GM12878 (cell line): ENCODE measurements at regions not wholly inside any gene's neighbourhood (a gene's known extent, or its start where the extent isn't known, plus 50 kb on each side); places are given as distances from the start of the nearest gene placed in this dataset.

Experiments used
- ATAC-seq: fragments of 200-7000 bp; cut with Tn5 transposase; 3 replicates; pipeline ENCODE4 v1.9.1; 2020; ENCODE audit warnings: mild to moderate bottlenecking, moderate library complexity
- BruUV-seq: library from RNA; stranded (reverse); fragments of 400-500 nt; replicated peaks from 2 replicates; lab custom pipeline; 2021; lab: Mats Ljungman, UMichigan
- CTCF ChIA-PET: fragments of 300-600 bp; sonication (Branson Sonifier 250); formaldehyde crosslinking; extraction: SDS; loops from one replicate; lab custom pipeline; 2021; ENCODE audit warnings: inconsistent platforms; lab: Yijun Ruan, JAX
- POLR2A ChIA-PET: fragments of 350-600 bp; formaldehyde crosslinking; extraction: SDS; loops from one replicate; lab custom pipeline; 2021; ENCODE audit warnings: inconsistent platforms; lab: Charles Lee
- RAD21 ChIA-PET: fragments of 300-600 bp; sonication (Branson Sonifier 250); formaldehyde crosslinking; loops from one replicate; lab custom pipeline; 2023; ENCODE audit warnings: antibody characterized with exemption; ENCODE audit not compliant: unreplicated experiment; lab: Charles Lee
- SMC1A ChIA-PET: fragments of 300-600 bp; sonication (Branson Sonifier 250); formaldehyde crosslinking; loops from one replicate; lab custom pipeline; 2023; ENCODE audit not compliant: unreplicated experiment, uncharacterized antibody; lab: Charles Lee
- DNase-seq: peaks from one replicate; pipeline ENCODE4 v3.0.0-alpha.2; 2011; ENCODE audit warnings: low read depth, low spot score
- FAIRE-seq: peaks from 3 replicates; lab custom pipeline; 2011; peaks lifted over from hg19 to GRCh38; lab: Jason Lieb, UNC
- H2AFZ ChIP-seq: 2 replicates; pipeline ENCODE4 v1.6.0; 2011; ENCODE audit warnings: low read depth, low read length, control low read depth; ENCODE audit not compliant: control insufficient read depth
- H3K27ac ChIP-seq: 2 replicates; pipeline ENCODE4 v1.5.1; 2011; ENCODE audit warnings: control low read depth; ENCODE audit not compliant: control insufficient read depth, insufficient read depth
- H3K27me3 ChIP-seq, 2 experiments: replicated peaks in 1 of 2; 2 replicates each; pipeline versions ENCODE4 v1.6.0 to v1.6.1; 2011; ENCODE audit warnings: low read length in 1 of 2; ENCODE audit not compliant: control insufficient read depth in 2 of 2, insufficient read depth in 2 of 2
- H3K36me3 ChIP-seq, 2 experiments: 2 replicates each; pipeline ENCODE4 v1.5.1; 2011; ENCODE audit warnings: low read length in 1 of 2; ENCODE audit not compliant: control insufficient read depth in 2 of 2, insufficient read depth in 2 of 2
- H3K4me1 ChIP-seq: 2 replicates; pipeline ENCODE4 v1.6.1; 2011; ENCODE audit warnings: mild to moderate bottlenecking, low read length, moderate library complexity, mixed read lengths; ENCODE audit not compliant: control insufficient read depth, insufficient read depth
- H3K4me2 ChIP-seq: 2 replicates; pipeline ENCODE4 v1.6.0; 2011; ENCODE audit warnings: control low read depth; ENCODE audit not compliant: control insufficient read depth, insufficient read depth
- H3K4me3 ChIP-seq: fragments of 200-600 bp; sonication (generic); 2 replicates; pipeline ENCODE4 v1.5.1; 2016
- H3K79me2 ChIP-seq: 2 replicates; pipeline ENCODE4 v1.6.0; 2011; ENCODE audit warnings: low read length; ENCODE audit not compliant: control insufficient read depth, insufficient read depth
- H3K9ac ChIP-seq: 2 replicates; pipeline ENCODE4 v1.8.0; 2011; ENCODE audit warnings: low read length, control low read depth, mixed read lengths; ENCODE audit not compliant: control insufficient read depth, insufficient read depth
- H3K9me3 ChIP-seq: replicated peaks from 3 replicates; pipeline ENCODE4 v1.5.1; 2011; ENCODE audit warnings: mild to moderate bottlenecking, low read length; ENCODE audit not compliant: control insufficient read depth, insufficient read depth
- H4K20me1 ChIP-seq: 2 replicates; pipeline ENCODE4 v1.6.0; 2011; ENCODE audit not compliant: control insufficient read depth, insufficient read depth
- CREM ChIP-seq: IDR thresholded peaks from 2 replicates; pipeline ENCODE4 v1.6.1; 2014; ENCODE audit warnings: antibody characterized with exemption, low read depth
- FOS ChIP-seq: IDR thresholded peaks from 3 replicates; pipeline ENCODE4 v1.6.1; 2011; ENCODE audit warnings: borderline replicate concordance; ENCODE audit not compliant: insufficient read length; ENCODE audit errors: extremely low read depth
- FOXK2 ChIP-seq: fragments of 450-650 bp; IDR thresholded peaks from 2 replicates; pipeline ENCODE4 v1.6.1; 2017; ENCODE audit warnings: mild to moderate bottlenecking, moderate library complexity
- MTA3 ChIP-seq: IDR thresholded peaks from 2 replicates; pipeline ENCODE4 v1.6.1; 2012; ENCODE audit warnings: low read length, inconsistent platforms, borderline replicate concordance
- NFYB ChIP-seq: IDR thresholded peaks from 2 replicates; pipeline ENCODE4 v1.6.1; 2011; ENCODE audit warnings: low read depth, mild to moderate bottlenecking, low read length, improper control_type of control experiment, moderate library complexity; ENCODE audit not compliant: insufficient read depth
- NRF1 ChIP-seq: conservative IDR thresholded peaks from 2 replicates; pipeline ENCODE4 v1.6.1; 2011; ENCODE audit warnings: mild to moderate bottlenecking, low read depth, low read length, improper control_type of control experiment
- PAX5 ChIP-seq: IDR thresholded peaks from 2 replicates; pipeline ENCODE4 v1.6.1; 2011; ENCODE audit warnings: low read depth, low read length, borderline replicate concordance
- RAD51 ChIP-seq: fragments of 450-650 bp; IDR thresholded peaks from 2 replicates; pipeline ENCODE4 v1.6.1; 2016; ENCODE audit warnings: moderate library complexity, mild to moderate bottlenecking, inconsistent platforms
- SREBF2 ChIP-seq: IDR thresholded peaks from 2 replicates; pipeline ENCODE4 v1.6.1; 2012; ENCODE audit warnings: mild to moderate bottlenecking, low read length
- SUPT20H ChIP-seq: IDR thresholded peaks from 2 replicates; pipeline ENCODE4 v1.6.1; 2011; ENCODE audit warnings: low read depth, mild to moderate bottlenecking, low read length, moderate library complexity, borderline replicate concordance; ENCODE audit not compliant: control insufficient read depth
- ZNF207 ChIP-seq: fragments of 450-650 bp; IDR thresholded peaks from 2 replicates; pipeline ENCODE4 v1.6.1; 2014; ENCODE audit warnings: antibody characterized with exemption, mild to moderate bottlenecking, borderline replicate concordance
- ZNF274 ChIP-seq: IDR thresholded peaks from one replicate; pipeline ENCODE4 v1.8.0; 2011; ENCODE audit not compliant: insufficient read length, insufficient read depth
- ZSCAN29 ChIP-seq: fragments of 450-650 bp; IDR thresholded peaks from 2 replicates; pipeline ENCODE4 v1.6.1; 2017; ENCODE audit warnings: mild to moderate bottlenecking, moderate library complexity
- WGBS: methylation state at CpG from one replicate; pipeline ENCODE4 v1.1.6; 2016; ENCODE audit warnings: low lambda C conversion rate; ENCODE audit not compliant: insufficient replicate concordance, insufficient coverage; ENCODE audit errors: missing lambda C conversion rate; 5-methylcytosine and 5-hydroxymethylcytosine counted together
- in situ Hi-C: fragments of 300-500 bp; cut with MboI; formaldehyde crosslinking; loops from 9 replicates; pipeline ENCODE4 v1.14.3; 2018; ENCODE audit warnings: mixed read lengths
- intact Hi-C: fragments of 100-400 bp; cut with micrococcal nuclease; formaldehyde crosslinking; loops from one replicate; pipeline ENCODE4 v1.14.2; 2022; ENCODE audit not compliant: unreplicated experiment
- TF ChIP-seq, protein P1 (sequence below): IDR thresholded peaks from 2 replicates; pipeline ENCODE4 v1.6.1; 2011; ENCODE audit warnings: low read depth, low read length, improper control_type of control experiment, borderline replicate concordance

DNA sequence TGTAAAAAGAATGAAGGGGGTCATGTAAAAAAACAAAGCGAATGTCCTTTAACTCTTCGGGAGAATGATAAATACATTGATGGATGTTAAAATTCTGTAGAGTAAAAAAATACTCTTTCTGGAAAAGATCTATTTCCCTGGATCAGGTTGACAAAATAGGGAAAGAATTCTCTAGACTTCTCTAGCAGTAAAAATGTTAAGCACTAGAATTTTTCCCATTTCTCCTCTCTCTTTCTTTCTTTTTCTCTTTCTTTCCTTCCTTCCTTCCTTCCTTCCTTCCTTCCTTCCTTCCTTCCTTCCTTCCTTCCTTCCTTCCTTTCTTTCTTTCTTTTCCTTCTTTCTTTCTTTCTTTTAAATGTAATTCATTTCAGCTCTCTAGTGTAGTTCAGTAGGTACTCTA, 552.5 kb downstream of the LRFN5 start:
- CTCF ChIA-PET = no interaction called here

More for the DNA sequence above, 552.5 kb downstream of the LRFN5 start:
- intact Hi-C loops = no loop called here
- ChIA-PET SMC1A (no interaction called here), RAD21 (no interaction called here), POLR2A (no interaction called here)
- no peaks in the 10 kb centered on the region for H3K9me3 ChIP-seq
- no peak overlapping the region for H2AFZ ChIP-seq
- no peaks in the 10 kb centered on the region for H3K36me3 ChIP-seq
- H4K20me1 ChIP-seq = no peaks in the 10 kb centered on the region
- H3K4me3 ChIP-seq = no peak overlapping the region
- no peaks in the 10 kb centered on the region for H3K4me1 ChIP-seq
- WGBS = 82% methylated on average over 2 of the region's 2 CpGs
- no peak overlapping the region for H3K4me2 ChIP-seq
- BruUV-seq = no TSS peak
- no peak for TF ChIP-seq PAX5
- no peak for TF ChIP-seq NRF1
- TF ChIP-seq FOXK2 = no peak
- TF ChIP-seq CREM = no peak
- no peak for TF ChIP-seq SUPT20H
- no peak for TF ChIP-seq NFYB
- no peak for TF ChIP-seq SREBF2
- no peak for TF ChIP-seq FOS
- no peak for TF ChIP-seq ZSCAN29
- no peak for TF ChIP-seq ZNF274
- TF ChIP-seq ZNF207 = no peak
- TF ChIP-seq MTA3 = no peak
- TF ChIP-seq, protein P1, sequence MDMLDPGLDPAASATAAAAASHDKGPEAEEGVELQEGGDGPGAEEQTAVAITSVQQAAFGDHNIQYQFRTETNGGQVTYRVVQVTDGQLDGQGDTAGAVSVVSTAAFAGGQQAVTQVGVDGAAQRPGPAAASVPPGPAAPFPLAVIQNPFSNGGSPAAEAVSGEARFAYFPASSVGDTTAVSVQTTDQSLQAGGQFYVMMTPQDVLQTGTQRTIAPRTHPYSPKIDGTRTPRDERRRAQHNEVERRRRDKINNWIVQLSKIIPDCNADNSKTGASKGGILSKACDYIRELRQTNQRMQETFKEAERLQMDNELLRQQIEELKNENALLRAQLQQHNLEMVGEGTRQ = no peak
- TF ChIP-seq RAD51 = no peak
- ATAC-seq (no peak), FAIRE-seq (no peak), DNase-seq (no peak)
- in situ Hi-C loops = no loop called here
- H3K27me3 ChIP-seq = no peaks in the 10 kb centered on the region
- no peaks in the 10 kb centered on the region for H3K79me2 ChIP-seq
- H3K27ac ChIP-seq = no peak overlapping the region
- H3K9ac ChIP-seq = no peak overlapping the region
